H9 (cell line): ENCODE measurements at regions not wholly inside any gene's neighbourhood (a gene's known extent, or its start where the extent isn't known, plus 50 kb on each side); places are given as distances from the start of the nearest gene placed in this dataset.

Source experiments
- DNase-seq: peaks from one replicate; pipeline ENCODE4 v3.0.0-alpha.2; 2017
- H2AFZ ChIP-seq: one replicate; pipeline ENCODE4 v1.6.1; 2013; ENCODE audit warnings: mild to moderate bottlenecking, low read length, control low read depth, moderate library complexity
- H2AK5ac ChIP-seq: 2 replicates; pipeline ENCODE4 v1.6.1; 2013; ENCODE audit warnings: low read length, control low read depth, mixed read lengths; ENCODE audit not compliant: insufficient read length
- H2BK120ac ChIP-seq: one replicate; pipeline ENCODE4 v1.6.1; 2013; ENCODE audit warnings: low read depth, mild to moderate bottlenecking, low read length, control low read depth, inconsistent platforms; ENCODE audit not compliant: poor library complexity, severe bottlenecking
- H2BK12ac ChIP-seq: 2 replicates; pipeline ENCODE4 v1.6.1; 2013; ENCODE audit warnings: low read length, control low read depth, mixed read lengths, low read depth; ENCODE audit not compliant: insufficient read length
- H2BK15ac ChIP-seq: 2 replicates; pipeline ENCODE4 v1.6.1; 2013; ENCODE audit warnings: low read depth, low read length, control low read depth
- H2BK20ac ChIP-seq: one replicate; pipeline ENCODE4 v1.6.1; 2013; ENCODE audit warnings: low read depth, mild to moderate bottlenecking, low read length, control low read depth, inconsistent platforms; ENCODE audit not compliant: poor library complexity, severe bottlenecking
- H2BK5ac ChIP-seq: 2 replicates; pipeline ENCODE4 v1.6.1; 2013; ENCODE audit warnings: low read length, control low read depth, mixed read lengths; ENCODE audit not compliant: insufficient read length
- H3K14ac ChIP-seq: 2 replicates; pipeline ENCODE4 v1.6.1; 2013; ENCODE audit warnings: low read length, control low read depth; ENCODE audit not compliant: insufficient read depth
- H3K18ac ChIP-seq: 2 replicates; pipeline ENCODE4 v1.6.1; 2013; ENCODE audit warnings: low read depth, mild to moderate bottlenecking, mixed read lengths, low read length, control low read depth; ENCODE audit not compliant: insufficient read length
- H3K23ac ChIP-seq: 2 replicates; pipeline ENCODE4 v1.6.1; 2013; ENCODE audit warnings: low read length, control low read depth, mixed read lengths, low read depth; ENCODE audit not compliant: insufficient read length
- H3K23me2 ChIP-seq: 2 replicates; pipeline ENCODE4 v1.6.1; 2013; ENCODE audit warnings: low read depth, mild to moderate bottlenecking, mixed read lengths, low read length, control low read depth; ENCODE audit not compliant: insufficient read length, poor library complexity, severe bottlenecking
- H3K27ac ChIP-seq: 2 replicates; pipeline ENCODE4 v1.5.1; 2013; ENCODE audit warnings: low read length, control low read depth, mixed read lengths, low read depth; ENCODE audit not compliant: insufficient read length
- H3K27me3 ChIP-seq: 2 replicates; pipeline ENCODE4 v1.6.1; 2013; ENCODE audit warnings: low read length, control low read depth, inconsistent platforms; ENCODE audit not compliant: insufficient read depth
- H3K4ac ChIP-seq: 2 replicates; pipeline ENCODE4 v1.6.1; 2013; ENCODE audit warnings: low read depth, mild to moderate bottlenecking, control low read depth, inconsistent platforms, low read length, moderate library complexity
- H3K4me1 ChIP-seq: 2 replicates; pipeline ENCODE4 v1.6.1; 2013; ENCODE audit warnings: low read length, control low read depth, inconsistent platforms; ENCODE audit not compliant: insufficient read depth
- H3K4me2 ChIP-seq: 2 replicates; pipeline ENCODE4 v1.6.1; 2013; ENCODE audit warnings: low read length, control low read depth, mixed read lengths; ENCODE audit not compliant: insufficient read length, insufficient read depth
- H3K56ac ChIP-seq: 2 replicates; pipeline ENCODE4 v1.6.1; 2013; ENCODE audit warnings: low read depth, mild to moderate bottlenecking, mixed read lengths, low read length, control low read depth; ENCODE audit not compliant: insufficient read length
- H3K79me1 ChIP-seq: 2 replicates; pipeline ENCODE4 v1.6.1; 2013; ENCODE audit warnings: low read depth, mild to moderate bottlenecking, moderate library complexity, low read length, control low read depth, inconsistent platforms; ENCODE audit not compliant: insufficient read depth, poor library complexity, severe bottlenecking
- H3K79me2 ChIP-seq: 2 replicates; pipeline ENCODE4 v1.6.1; 2013; ENCODE audit warnings: low read length, control low read depth, inconsistent platforms; ENCODE audit not compliant: insufficient read depth
- H3K9ac ChIP-seq: 2 replicates; pipeline ENCODE4 v1.6.1; 2013; ENCODE audit warnings: low read length, control low read depth, mixed read lengths; ENCODE audit not compliant: insufficient read length; ENCODE audit errors: extremely low read depth
- H3K9me3 ChIP-seq: one replicate; pipeline ENCODE4 v1.6.1; 2013; ENCODE audit warnings: low read depth, low read length, inconsistent platforms; ENCODE audit not compliant: control insufficient read depth
- H3T11ph ChIP-seq: one replicate; pipeline ENCODE4 v1.6.1; 2013; ENCODE audit warnings: mild to moderate bottlenecking, low read length, control low read depth, inconsistent platforms
- H4K20me1 ChIP-seq: one replicate; pipeline ENCODE4 v1.6.1; 2013; ENCODE audit not compliant: control insufficient read depth, insufficient read length, insufficient read depth
- H4K5ac ChIP-seq: 2 replicates; pipeline ENCODE4 v1.6.1; 2013; ENCODE audit warnings: low read depth, mild to moderate bottlenecking, mixed read lengths, low read length, control low read depth; ENCODE audit not compliant: insufficient read length
- H4K8ac ChIP-seq: replicated peaks from 2 replicates; pipeline ENCODE4 v1.6.1; 2013; ENCODE audit warnings: low read length, control low read depth, mixed read lengths, low read depth; ENCODE audit not compliant: insufficient read length
- H4K91ac ChIP-seq: 2 replicates; pipeline ENCODE4 v1.6.1; 2013; ENCODE audit warnings: low read depth, mild to moderate bottlenecking, moderate library complexity, mixed read lengths, low read length, control low read depth; ENCODE audit not compliant: insufficient read length
- H3K27ac Mint-ChIP-seq, 3 experiments: 2 replicates in 2 of 3; 3 replicates in 1 of 3; pipeline ENCODE4 v1.8.0; 2020 to 2021; ENCODE audit warnings: mixed read lengths in 3 of 3, mild to moderate bottlenecking in 1 of 3, moderate library complexity in 1 of 3
- H3K27me3 Mint-ChIP-seq: 2 replicates; pipeline ENCODE4 v1.8.0; 2021; ENCODE audit warnings: low read depth, mild to moderate bottlenecking, moderate library complexity, mixed read lengths
- H3K36me3 Mint-ChIP-seq, 3 experiments: 2 replicates in 2 of 3; 3 replicates in 1 of 3; pipeline ENCODE4 v1.8.0; 2020 to 2021; ENCODE audit warnings: low read depth in 3 of 3, mixed read lengths in 3 of 3; ENCODE audit not compliant: insufficient read depth in 1 of 3
- H3K4me1 Mint-ChIP-seq, 2 experiments: 2 replicates each; pipeline ENCODE4 v1.8.0; 2020; ENCODE audit warnings: mixed read lengths in 2 of 2
- H3K4me3 Mint-ChIP-seq, 2 experiments: 2 replicates in 1 of 2; 3 replicates in 1 of 2; pipeline ENCODE4 v1.8.0; 2020 to 2021; ENCODE audit warnings: mild to moderate bottlenecking in 2 of 2, mixed read lengths in 2 of 2, moderate library complexity in 1 of 2
- H3K9me3 Mint-ChIP-seq, 2 experiments: 2 replicates in 1 of 2; 3 replicates in 1 of 2; pipeline ENCODE4 v1.8.0; 2020; ENCODE audit warnings: mild to moderate bottlenecking in 2 of 2, mixed read lengths in 2 of 2, moderate library complexity in 1 of 2
- CTCF ChIP-seq: fragments of 200-600 bp; sonication (generic); conservative IDR thresholded peaks from 3 replicates; pipeline ENCODE4 v1.8.0; 2021; ENCODE audit warnings: antibody characterized with exemption, mild to moderate bottlenecking
- WGBS: extraction: QIAGEN DNeasy Blood & Tissue Kit; methylation state at CpG from one replicate; pipeline ENCODE4 v1.1.7; 2013; ENCODE audit warnings: missing lambda C conversion rate, low lambda C conversion rate, mixed read lengths; ENCODE audit not compliant: insufficient read length; ENCODE audit errors: extremely low coverage; 5-methylcytosine and 5-hydroxymethylcytosine counted together

- Mint-ChIP-seq H3K9me3 (no peaks in the 10 kb centered on the region), H3K36me3 (no peaks in the 10 kb centered on the region), H3K27ac (no peak overlapping the region), H3K27me3 (peaks cover 15% of the 10 kb centered on the region), H3K4me1 (peaks cover 5 to 13% of the 10 kb centered on the region in 2 experiments), H3K4me3 (no peak overlapping the region)
- H3K9ac ChIP-seq = no peak overlapping the region
- no peak overlapping the region for H2AK5ac ChIP-seq
- H3K27ac ChIP-seq = no peak overlapping the region
- H3K4ac ChIP-seq = no peak overlapping the region
- no peak overlapping the region for H3K4me2 ChIP-seq
- no peaks in the 10 kb centered on the region for H3K79me1 ChIP-seq
- no peak overlapping the region for H2BK15ac ChIP-seq
- H3K23ac ChIP-seq = no peak overlapping the region
- no peak for TF ChIP-seq CTCF
- H3K9me3 ChIP-seq = no peaks in the 10 kb centered on the region
- no peak overlapping the region for H4K5ac ChIP-seq
- no peak overlapping the region for H2BK12ac ChIP-seq
- H3K4me1 ChIP-seq = no peaks in the 10 kb centered on the region; the same call in 1 of the 2 replicates
- H2BK120ac ChIP-seq = no peak overlapping the region
- no peak overlapping the region for H2BK20ac ChIP-seq
- H3K27me3 ChIP-seq = no peaks in the 10 kb centered on the region
- H3K23me2 ChIP-seq = no peaks in the 10 kb centered on the region
- no CpG with 5 or more reads among the region's 8 CpGs for WGBS
- H3K56ac ChIP-seq = no peak overlapping the region
- no peak overlapping the region for H3K14ac ChIP-seq
- no peak overlapping the region for H3T11ph ChIP-seq
- H3K18ac ChIP-seq = no peak overlapping the region
- H4K91ac ChIP-seq = no peak overlapping the region
- H2AFZ ChIP-seq = no peak overlapping the region
- H3K79me2 ChIP-seq = no peaks in the 10 kb centered on the region
- no peak overlapping the region for H4K8ac ChIP-seq
- no peak overlapping the region for H2BK5ac ChIP-seq
- no peak for DNase-seq
- H4K20me1 ChIP-seq = no peaks in the 10 kb centered on the region
These were observed 129.1 kb downstream of the CPZ start for GRCh38 chr4:8721621-8722020.
